SK-N-SH treated with all-trans-retinoic acid at 6 μM for 48 hours (cell line): ENCODE measurements at regions not wholly inside any gene's neighbourhood (a gene's known extent, or its start where the extent isn't known, plus 50 kb on each side); places are given as distances from the start of the nearest gene placed in this dataset.

ENCODE experiments used
- PATZ1 ChIP-seq: fragments of 250-450 bp; sonication (Bioruptor Pico); IDR thresholded peaks from 2 replicates; pipeline ENCODE4 v1.8.0; 2020; ENCODE audit warnings: mild to moderate bottlenecking, moderate library complexity, borderline replicate concordance
- ZNF565 ChIP-seq: fragments of 450-650 bp; formaldehyde crosslinking; conservative IDR thresholded peaks from 2 replicates; pipeline ENCODE4 v1.5.0; 2020; ENCODE audit warnings: low read depth, mild to moderate bottlenecking, moderate library complexity
- ZNF8 ChIP-seq: fragments of 450-650 bp; formaldehyde crosslinking; IDR thresholded peaks from 2 replicates; pipeline ENCODE4 v1.5.0; 2020; ENCODE audit warnings: mild to moderate bottlenecking, moderate library complexity

- TF ChIP-seq PATZ1 (CRISPR knock-in tag): no peak
- no peak for TF ChIP-seq ZNF8
- no peak for TF ChIP-seq ZNF565 (CRISPR knock-in tag)
Observed at GRCh38 chr2:236740506-236740905, 170.9 kb downstream of the ACKR3 start.
